Uterus (tissue), 2 donors: ENCODE measurements at regions not wholly inside any gene's neighbourhood (a gene's known extent, or its start where the extent isn't known, plus 50 kb on each side); places are given as distances from the start of the nearest gene placed in this dataset.

Experiments
- POLR2A ChIP-seq, 2 donors: fragments of 450-650 bp; IDR thresholded peaks; one replicate each; pipeline ENCODE4 v1.6.1; 2016; ENCODE audit warnings: antibody characterized with exemption in 2 of 2, mild to moderate bottlenecking in 1 of 2, moderate library complexity in 1 of 2
- TF ChIP-seq, protein P1 (sequence below), 4 experiments: fragments of 200-600 bp in 2 of 4; fragments of 450-650 bp in 2 of 4; sonication (generic) in 2 of 4; IDR thresholded peaks; one replicate each; pipeline ENCODE4 v1.5.1; 2016 to 2019; ENCODE audit warnings: antibody characterized with exemption in 4 of 4, mild to moderate bottlenecking in 2 of 4, moderate library complexity in 1 of 4

DNA sequence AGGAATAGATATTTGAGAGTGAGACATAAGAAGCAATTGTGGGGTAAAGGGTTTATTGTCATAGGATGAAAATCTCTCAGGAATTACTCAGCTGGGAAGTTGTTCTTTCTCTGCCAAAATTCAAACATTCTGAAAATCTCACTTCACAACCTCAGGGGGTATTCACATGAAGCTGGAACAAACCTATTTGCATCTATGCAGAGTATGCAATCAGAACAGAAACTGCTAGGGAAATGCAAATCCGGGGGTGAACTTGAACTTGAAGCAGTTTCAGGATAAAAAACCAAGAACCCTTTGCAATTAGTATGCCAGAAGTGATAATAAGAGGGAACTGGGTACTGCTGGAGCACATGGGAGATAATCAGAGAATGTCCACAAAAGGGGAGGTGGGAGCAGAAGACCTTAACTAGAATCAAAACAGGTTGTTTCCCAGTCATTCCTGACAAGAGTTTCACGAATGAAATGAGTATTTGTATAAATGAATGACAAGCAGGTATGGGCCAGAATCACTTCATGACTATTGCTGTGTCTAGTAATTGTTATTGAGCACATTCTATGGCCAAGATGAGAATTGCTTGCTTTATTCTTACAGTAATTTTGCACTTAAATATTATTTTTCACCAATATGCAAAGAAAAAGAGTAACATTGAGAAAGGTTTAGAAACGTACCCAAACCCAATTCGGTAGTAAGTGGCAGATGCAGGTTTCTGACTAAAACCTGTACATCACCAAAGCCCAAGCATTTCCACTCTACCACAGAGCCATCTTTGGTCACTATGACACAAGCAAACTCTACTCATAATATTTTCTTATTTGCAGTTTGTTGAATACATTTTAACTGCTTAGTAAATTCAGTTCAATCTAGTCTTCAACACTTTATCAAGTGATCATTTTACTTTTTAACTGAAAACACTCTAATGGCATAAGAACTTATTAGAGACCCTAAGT is 61.8 kb upstream of the UBASH3B start:
- TF ChIP-seq, protein P1, sequence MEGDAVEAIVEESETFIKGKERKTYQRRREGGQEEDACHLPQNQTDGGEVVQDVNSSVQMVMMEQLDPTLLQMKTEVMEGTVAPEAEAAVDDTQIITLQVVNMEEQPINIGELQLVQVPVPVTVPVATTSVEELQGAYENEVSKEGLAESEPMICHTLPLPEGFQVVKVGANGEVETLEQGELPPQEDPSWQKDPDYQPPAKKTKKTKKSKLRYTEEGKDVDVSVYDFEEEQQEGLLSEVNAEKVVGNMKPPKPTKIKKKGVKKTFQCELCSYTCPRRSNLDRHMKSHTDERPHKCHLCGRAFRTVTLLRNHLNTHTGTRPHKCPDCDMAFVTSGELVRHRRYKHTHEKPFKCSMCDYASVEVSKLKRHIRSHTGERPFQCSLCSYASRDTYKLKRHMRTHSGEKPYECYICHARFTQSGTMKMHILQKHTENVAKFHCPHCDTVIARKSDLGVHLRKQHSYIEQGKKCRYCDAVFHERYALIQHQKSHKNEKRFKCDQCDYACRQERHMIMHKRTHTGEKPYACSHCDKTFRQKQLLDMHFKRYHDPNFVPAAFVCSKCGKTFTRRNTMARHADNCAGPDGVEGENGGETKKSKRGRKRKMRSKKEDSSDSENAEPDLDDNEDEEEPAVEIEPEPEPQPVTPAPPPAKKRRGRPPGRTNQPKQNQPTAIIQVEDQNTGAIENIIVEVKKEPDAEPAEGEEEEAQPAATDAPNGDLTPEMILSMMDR (IDR thresholded peaks at IDR 0.05): no peak
- TF ChIP-seq POLR2A (IDR thresholded peaks at IDR 0.05): no peak
